HG03280 (cell line): ENCODE measurements at regions not wholly inside any gene's neighbourhood (a gene's known extent, or its start where the extent isn't known, plus 50 kb on each side); places are given as distances from the start of the nearest gene placed in this dataset.
"Not testable (repeated sequence)": the region's sequence is repeated elsewhere in the genome, so short reads cannot be mapped to it uniquely, and the experiment has no call there.

Experiments used
- ATAC-seq: cut with Tn5 transposase; IDR thresholded peaks from one replicate; pipeline ENCODE4 v1.9.1; 2021; ENCODE audit warnings: mild to moderate bottlenecking, moderate library complexity; ENCODE audit not compliant: unreplicated experiment

DNA sequence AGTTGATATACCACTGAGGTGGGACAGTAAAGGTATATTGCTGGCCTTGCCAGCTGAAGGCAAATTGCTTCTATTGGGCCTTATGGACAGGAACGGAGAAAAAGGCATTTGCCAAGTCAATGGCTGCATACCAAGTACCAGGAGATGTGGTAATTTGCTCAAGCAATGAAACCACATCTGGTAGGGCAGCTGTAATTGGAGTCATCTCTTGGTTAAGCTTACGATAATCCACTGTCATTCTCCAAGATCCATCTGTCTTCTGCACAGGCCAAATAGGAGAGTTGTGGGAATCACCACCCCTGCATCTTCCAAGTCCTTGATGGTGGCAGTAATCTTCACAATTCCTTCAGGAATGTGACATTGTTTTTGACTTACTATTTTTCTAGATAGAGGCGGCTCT is 350.7 kb upstream of the ADAMTS5 start:
- not testable (repeated sequence) for ATAC-seq

- no peak for ATAC-seq
Measured at GRCh38 chr21:27315373-27315772, 348.5 kb upstream of the ADAMTS5 start.

DNA sequence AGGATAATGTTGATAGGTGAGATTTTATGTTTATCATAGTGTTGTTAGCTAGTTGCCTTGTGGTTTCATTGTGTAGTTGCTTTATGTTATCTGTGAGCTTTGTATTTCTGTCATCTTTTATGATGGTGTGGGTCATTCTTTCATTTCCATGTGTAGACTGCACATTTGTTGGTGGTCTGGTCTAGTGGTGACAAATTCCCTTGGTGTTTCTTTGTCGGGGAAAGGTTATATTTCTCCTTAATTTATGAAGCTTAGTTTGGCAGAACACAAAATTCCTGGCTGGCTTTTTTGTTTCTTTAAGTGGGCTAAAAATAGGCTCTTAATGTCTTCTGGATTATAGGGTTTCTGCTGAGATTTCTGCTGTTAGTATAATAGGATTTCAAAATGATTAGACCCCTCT is 347.2 kb upstream of the ADAMTS5 start:
- ATAC-seq, result no peak

GRCh38 chr21:27306791-27307775 is 340.2 kb upstream of the ADAMTS5 start:
- no peak for ATAC-seq

DNA sequence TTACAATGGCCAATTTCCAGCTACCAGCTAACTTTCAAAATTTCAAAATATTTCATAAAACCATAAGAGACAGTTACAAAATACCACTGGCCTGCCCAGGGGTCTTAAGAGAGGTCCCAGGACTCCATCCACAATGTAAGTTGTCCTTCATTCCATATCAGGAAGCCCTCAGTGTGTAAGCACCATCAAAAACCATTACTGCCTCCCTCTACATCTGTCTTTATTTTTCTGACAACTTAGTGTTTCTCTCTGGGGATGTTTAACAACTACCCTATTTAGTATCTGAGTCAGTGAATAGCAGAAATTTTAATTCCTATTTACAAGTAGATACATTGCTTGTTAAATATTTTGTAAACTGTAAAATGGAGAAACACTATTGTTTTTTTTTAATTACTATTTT is 339.3 kb upstream of the ADAMTS5 start:
- ATAC-seq, result no peak

DNA sequence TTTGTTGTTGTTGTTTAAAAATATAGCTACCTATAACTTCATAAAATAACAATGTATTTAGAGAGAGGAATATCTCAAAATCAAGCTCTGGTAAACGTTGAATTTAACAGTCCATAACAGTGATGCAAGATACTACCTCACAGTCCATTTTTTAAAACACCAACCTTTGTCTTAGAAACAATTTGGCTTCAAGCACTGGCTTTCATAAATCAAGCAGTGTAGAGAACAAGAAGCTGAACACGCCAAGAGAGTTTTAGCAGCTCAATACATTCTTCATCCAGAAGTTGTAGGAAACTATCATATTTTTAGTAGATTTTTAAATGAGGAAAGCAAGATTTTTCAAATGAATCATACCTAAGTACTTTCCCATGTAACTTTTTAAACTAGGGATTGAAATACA is 334.3 kb upstream of the ADAMTS5 start:
- no peak for ATAC-seq

- ATAC-seq, result no peak
Measured at GRCh38 chr21:27300770-27301169, 333.9 kb upstream of the ADAMTS5 start.

- ATAC-seq, result no peak
Measured at GRCh38 chr21:27298465-27298864, 331.6 kb upstream of the ADAMTS5 start.

DNA sequence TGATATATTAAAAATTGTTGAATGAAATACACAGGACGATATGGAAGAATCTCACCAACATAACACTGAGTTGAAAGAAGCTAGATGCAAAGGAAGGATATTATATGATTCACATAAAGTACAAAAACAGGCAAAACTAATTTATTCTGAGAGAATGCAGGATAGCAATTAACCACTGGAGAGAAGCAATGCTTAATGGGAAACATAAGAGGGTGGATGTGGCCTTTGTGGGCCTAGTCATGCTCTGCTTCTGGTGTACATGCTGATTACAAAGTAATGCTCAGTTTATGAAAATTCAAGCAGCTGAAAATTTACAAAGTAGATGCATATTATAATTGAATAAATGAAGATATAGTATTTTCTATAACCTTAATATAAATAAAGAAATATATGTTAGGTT is 326.4 kb upstream of the ADAMTS5 start:
- no peak for ATAC-seq

GRCh38 chr21:27292783-27293182 is 325.9 kb upstream of the ADAMTS5 start:
- no peak for ATAC-seq

DNA sequence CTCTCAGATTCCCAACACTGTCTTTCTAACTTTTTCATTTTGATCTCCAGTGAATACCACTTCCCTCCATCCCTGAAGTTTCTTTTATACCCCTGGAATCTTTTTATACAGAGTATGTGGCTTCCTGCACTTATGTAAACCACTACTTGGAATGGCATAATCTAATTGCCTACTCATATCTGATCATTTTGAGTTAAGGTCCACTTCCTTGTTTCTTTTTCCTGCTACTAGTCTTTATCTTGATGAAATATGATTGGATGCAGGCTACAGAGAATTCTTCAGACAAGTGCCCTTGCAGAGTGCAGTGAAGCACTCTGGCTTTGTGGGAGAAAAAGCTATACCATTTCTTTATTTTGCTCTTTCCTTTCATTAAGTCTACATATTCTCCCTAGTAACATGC is 325.3 kb upstream of the ADAMTS5 start:
- no peak for ATAC-seq

- ATAC-seq, result no peak
Measured at GRCh38 chr21:27291006-27291405, 324.1 kb upstream of the ADAMTS5 start.

- no peak for ATAC-seq
Measured at GRCh38 chr21:27290028-27290427, 323.1 kb upstream of the ADAMTS5 start.

- no peak for ATAC-seq
Measured at GRCh38 chr21:27286760-27287159, 319.9 kb upstream of the ADAMTS5 start.

- ATAC-seq, result no peak
Measured at GRCh38 chr21:27277110-27277509, 310.2 kb upstream of the ADAMTS5 start.

DNA sequence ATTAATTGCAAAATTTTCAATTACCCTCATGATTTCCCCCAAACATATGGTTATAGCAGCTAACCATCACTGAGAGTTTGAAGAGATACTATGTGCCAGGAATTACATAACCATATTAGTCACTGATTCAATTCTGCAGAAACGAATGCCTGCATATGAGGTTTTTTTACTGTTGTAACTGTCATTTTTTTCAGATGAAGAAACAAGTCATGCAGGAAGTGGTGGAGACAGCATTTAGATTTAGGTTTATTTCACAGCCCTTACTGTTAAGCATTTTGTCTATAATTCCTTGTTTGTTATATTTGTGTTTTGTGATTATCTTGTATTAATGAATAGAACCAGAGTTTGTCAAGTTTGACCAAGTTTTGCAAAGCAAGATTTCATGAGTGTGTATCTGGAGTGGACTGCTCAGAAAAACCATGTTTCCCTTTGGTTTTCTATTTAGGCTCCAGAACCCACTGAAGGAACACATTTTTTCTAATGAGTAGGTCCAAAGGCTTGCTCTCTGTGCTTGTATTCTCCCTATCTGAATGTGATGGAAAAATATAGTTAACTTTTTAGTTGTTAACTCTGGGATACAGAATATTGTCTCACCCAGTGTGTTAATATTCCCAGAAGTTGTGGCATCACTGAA is 308.5 kb upstream of the ADAMTS5 start:
- no peak for ATAC-seq

GRCh38 chr21:27269644-27270043 is 302.8 kb upstream of the ADAMTS5 start:
- no peak for ATAC-seq

GRCh38 chr21:27268290-27268689 is 301.4 kb upstream of the ADAMTS5 start:
- no peak for ATAC-seq

GRCh38 chr21:27265949-27266348 is 299.1 kb upstream of the ADAMTS5 start:
- no peak for ATAC-seq

DNA sequence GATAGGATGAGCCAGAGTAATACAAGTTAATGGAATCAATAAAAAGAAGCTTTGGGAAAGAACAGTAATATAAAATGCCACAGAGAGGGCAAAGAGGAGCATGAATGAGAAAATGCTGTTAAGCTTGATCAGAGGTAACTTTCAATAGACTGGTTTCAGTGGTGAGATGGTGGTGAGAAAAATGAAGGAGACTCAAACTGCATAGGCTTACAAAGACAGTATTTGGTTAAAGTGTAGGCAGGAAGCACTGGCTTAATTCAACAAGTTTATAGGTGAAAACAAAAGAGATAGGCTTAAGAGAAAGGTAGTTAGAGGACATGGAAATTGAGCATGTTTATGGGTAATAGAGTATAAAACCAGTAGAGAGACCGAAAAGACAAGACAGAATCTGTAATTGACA is 298.6 kb upstream of the ADAMTS5 start:
- no peak for ATAC-seq

DNA sequence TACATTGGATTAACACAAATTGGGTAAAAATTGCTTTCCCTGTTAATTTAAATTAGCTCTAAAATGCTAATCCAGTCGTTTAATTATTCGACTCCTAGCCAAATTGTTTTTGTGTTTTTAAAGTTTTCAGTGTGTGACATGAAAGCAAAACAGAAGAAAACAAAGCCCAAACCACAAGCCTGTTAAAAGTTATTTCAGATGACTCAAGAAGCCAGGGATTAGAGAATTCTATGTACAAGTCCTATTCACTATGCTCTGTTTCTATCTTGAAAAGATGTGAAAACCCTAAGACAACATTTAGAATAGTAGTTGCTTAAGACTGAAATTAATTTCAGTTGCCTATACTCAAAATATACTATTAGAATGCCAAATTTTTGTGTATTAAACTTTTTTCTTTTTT is 294.8 kb upstream of the ADAMTS5 start:
- no peak for ATAC-seq

DNA sequence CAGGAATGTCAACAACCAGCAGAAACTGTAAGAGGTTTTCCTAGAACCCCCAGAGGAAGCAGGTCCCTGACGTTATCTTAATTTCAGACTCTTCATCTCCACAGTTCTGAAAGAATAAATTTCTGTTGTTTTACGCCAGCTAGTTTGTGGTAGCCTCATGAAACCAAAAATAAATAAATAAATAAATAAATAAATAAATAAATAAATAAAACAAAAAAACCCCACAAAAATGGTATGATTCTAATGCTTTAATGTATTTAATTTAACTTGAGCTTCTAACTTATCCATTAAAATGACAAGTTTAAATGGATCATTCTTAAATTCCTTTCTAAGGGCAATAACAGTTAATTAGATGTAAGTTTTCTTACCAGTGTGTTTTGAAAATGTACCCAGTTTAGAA is 293.8 kb upstream of the ADAMTS5 start:
- ATAC-seq, result no peak
